NCI-H2196 (cell line): ENCODE measurements at regions not wholly inside any gene's neighbourhood (a gene's known extent, or its start where the extent isn't known, plus 50 kb on each side); places are given as distances from the start of the nearest gene placed in this dataset.

Source experiments
- DNase-seq: peaks from one replicate; lab custom pipeline; 2025; ENCODE audit not compliant: unreplicated experiment; lab: John Stamatoyannopoulos, UW

- DNase-seq, result no peak
Measured at GRCh38 chr4:180805101-180805500, 1438.1 kb upstream of the TENM3 start.

DNA sequence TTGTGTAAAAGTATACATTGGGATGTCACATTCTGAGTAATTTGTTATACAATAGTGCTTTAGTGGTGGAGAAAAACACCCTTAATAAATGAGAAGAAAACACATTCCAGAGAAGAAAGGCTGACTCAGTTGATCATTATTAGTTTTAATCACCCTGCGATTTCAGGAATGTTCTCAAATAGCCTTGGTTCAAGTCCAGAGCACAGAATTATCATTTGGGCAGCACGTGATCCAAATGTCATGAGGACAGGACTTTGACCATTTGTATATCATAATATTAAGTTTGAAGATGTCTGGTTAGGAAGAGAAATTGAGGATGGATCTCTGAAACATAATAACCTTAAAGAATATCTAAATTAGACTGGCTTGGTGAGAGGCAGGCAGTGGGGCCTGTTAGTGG, 1434.3 kb upstream of the TENM3 start:
- no peak for DNase-seq

GRCh38 chr4:180809439-180809838, 1433.8 kb upstream of the TENM3 start:
- no peak for DNase-seq

GRCh38 chr4:180810581-180810980, 1432.6 kb upstream of the TENM3 start:
- DNase-seq, result no peak

GRCh38 chr4:180811556-180811955, 1431.6 kb upstream of the TENM3 start:
- no peak for DNase-seq

- no peak for DNase-seq
Measured at GRCh38 chr4:180812783-180813182, 1430.4 kb upstream of the TENM3 start.

DNA sequence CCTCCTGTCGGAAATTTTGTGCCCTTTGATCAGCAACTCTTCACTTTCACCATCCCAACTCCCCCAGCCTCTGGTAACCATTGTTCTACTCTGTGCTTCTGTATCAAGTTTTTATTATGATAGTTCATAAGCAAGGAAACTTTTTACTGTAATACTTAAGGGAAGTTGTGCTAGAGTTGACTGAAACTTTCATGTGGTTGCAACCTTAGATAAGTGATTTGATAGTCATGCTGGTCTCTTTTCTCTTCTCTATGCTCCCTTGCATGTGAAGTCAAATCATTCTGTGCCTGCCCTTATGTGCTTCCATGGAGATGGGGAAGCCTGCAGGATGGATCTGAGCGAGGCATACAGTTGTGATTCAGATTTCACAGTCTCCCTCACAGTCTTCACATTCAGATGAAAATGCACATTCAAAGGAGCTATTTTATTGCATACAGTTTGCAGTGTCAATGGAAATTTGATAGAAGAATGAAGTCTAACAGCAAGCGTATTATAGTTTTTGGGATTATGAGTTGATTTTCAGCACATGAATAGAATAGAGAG, 1428.3 kb upstream of the TENM3 start:
- DNase-seq, result no peak

DNA sequence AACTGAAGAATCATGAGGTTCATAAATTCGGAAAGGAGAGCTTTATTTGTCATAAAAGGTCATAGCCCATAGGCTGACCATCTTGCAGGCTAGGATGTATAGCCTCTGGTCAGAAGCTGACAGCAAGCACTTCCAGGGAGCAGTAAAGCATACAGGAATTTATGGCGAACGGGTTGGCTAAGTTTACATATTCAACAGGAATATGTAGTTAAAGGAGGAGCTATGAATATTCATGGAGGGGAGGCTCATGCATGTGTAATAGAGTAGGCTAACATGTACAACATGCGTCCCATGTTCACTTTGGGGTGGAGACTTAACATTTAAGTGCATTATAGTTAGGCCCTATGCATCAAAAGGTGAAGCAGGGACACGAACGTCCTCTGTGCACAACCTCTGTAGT, 1425.7 kb upstream of the TENM3 start:
- no peak for DNase-seq

- no peak for DNase-seq
Measured at GRCh38 chr4:180823108-180823507, 1420.1 kb upstream of the TENM3 start.

- DNase-seq, result no peak
Measured at GRCh38 chr4:180827232-180828009, 1415.8 kb upstream of the TENM3 start.

DNA sequence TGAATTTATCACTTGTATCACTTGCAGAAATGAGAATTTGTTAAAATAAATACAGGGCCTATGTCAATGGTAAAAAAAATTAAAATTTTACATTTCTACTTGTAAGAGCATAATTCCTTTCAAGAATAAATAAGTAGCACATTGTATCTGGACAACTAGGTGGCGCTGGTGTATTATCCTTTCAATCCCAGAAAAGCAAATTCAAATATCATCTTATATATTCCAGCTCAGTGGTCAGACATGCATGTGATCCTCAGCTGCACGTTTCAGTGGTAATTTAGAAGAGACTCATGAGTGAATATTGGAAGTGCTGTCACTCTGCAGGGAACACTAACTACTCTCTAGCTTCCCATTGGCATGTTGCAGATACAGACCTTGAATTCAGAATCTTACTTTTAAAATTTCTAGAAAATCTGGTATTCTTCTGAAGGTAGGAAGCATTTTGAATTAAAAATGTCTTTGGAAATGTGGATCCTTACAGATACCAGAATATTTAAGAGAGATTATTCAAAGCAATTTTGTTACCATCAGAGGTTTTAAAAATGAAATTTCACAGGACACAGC, 1414.7 kb upstream of the TENM3 start:
- DNase-seq, result peak; percentile 5

DNA sequence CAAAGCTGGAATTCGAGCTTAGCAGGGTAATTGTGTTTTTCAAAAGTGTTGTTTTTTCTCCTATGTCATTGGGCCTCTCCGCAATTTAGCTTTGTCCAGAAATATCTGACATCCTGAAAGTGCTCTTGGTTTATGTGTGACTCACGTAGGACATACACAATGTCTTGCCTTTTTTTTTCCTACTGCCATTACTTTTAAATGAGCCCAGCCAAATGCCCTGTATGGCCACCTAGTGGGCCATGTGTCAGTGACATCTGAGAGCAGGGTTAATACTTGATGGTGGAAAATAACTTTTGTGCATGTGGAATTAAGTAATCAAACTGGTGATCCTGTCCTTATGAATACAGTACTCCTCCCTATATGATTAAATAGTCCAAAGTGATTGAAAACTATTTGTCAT, 1411.1 kb upstream of the TENM3 start:
- no peak for DNase-seq

DNA sequence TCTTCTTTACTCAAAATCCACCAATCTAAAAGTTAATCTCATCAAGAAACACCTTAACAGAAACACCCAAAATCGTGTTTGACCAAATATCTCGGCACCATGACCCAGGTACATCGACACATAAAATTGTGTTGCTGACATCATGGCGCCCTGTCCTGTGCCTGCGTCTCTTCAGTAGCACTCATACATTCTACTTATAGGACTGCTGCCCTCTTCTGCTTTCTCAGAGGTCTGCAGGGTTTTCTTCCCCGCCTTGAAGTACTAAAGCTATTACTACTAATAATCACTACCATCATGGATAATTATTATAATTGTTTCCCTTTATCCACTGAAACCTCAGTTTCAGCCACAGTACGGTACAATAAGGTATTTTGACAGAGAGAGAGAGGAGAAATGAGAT, 1403.1 kb upstream of the TENM3 start:
- no peak for DNase-seq

DNA sequence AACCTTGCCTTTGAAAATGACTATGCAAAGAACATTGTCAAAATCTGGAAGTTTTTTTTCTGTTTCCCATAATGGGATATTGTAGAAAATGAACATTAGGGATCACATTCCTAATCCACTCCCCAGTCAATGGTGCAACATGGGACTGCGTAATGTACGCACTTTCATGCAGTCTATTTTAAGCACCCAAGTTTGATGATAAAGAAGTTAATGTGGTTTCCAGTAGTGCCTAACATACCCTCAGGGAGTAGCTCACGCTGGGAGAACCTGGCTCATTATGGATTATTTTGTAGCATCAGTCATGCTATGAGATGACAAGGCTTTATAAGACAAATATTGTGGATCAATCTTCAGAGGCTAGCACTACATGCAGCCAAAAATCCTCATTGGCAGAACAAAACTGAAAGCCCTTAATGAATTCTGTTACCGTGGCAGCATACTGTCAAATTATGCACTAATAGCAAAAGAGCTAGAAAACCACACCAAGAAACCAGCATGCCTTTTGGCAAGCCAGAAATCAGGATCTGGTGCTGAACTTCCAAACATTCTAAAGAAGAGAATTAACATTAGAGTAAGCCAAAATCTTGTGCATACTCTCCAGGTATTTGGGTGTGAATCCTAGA, 1392.8 kb upstream of the TENM3 start:
- DNase-seq, result no peak

DNA sequence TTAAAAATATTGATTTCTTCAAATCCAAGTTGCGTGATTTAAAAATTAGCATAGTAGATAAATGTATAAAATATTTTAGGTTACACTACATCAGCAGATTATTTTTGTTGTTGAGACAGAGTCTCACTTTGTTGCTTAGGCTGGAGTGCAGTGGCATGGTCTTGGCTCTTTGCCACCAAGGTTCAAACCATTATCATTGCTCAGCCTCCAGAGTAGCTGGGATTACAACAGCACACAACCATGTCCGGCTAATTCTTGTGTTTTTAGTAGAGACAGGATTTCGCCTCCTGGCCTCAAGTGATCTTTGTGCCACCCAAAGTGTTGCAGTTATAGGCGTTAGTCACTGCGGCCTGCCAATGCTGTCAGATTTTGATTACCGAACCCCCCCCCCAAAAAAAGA, 1390.5 kb upstream of the TENM3 start:
- no peak for DNase-seq

DNA sequence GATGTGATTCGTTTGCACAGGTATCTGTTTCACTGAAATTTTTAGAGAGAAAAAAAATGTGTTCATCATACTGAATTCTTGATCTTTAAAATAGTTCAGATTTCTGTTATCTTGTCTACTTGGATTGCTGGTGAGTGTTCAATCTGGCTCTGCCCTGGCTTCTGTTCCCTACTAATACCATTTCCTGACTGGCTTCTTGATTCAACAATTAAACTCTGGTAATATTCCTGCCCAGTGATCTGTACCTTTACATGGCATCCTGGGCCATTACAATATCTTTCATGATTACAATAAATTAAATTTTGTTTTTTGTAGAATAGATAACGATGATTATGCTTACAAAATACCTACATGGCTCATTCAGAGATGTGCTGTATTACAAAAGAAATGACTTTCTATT, 1388.0 kb upstream of the TENM3 start:
- no peak for DNase-seq

DNA sequence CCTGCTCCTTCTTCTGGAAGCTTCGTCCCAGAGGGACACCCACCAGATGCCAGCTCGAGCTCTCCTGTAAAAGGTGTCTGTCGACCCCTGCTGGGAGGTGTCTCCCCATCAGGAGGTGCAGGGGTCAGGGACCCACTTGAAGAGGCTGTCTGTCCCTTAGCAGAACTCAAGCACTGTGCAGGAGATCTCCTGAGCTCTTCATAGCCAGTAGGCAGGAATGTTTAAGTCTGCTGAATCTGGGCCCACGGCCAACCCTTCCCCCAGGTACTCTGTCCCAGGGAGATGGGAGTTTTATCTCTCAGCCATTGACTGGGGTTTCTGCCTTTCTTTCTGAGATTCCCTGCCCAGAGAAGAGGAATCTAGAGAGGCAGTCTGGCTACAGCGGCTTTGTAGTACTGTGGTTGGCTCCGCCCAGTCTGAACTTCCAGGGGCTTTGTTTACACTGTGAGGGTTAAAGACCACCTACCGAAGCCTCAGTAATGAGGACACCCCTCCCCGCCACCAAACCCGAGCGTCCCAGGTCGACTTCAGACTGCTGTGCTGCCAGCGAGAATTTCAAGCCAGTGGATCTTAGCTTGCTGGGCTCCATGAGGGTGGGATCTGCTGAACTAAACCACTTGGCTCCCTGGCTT, 1383.0 kb upstream of the TENM3 start:
- no peak for DNase-seq

DNA sequence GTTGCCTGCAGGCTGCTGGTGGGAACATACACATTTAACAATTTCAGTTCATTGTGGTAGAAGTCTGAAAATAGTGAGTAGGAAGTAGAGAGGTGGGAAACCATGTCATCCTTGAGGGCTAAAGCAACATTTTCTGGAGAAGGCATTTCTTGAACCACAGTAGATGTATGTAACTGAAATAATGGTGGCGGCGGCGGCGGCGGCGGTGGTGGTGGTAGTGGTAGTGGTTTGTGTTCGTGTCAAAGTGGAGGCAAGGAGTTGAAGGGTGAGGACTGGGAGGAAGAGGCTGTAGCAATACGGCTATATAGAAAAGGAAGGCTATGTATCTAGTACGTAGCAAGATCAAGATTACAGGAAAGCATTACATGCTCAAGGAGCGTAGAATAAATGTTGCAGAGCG, 1381.6 kb upstream of the TENM3 start:
- no peak for DNase-seq

DNA sequence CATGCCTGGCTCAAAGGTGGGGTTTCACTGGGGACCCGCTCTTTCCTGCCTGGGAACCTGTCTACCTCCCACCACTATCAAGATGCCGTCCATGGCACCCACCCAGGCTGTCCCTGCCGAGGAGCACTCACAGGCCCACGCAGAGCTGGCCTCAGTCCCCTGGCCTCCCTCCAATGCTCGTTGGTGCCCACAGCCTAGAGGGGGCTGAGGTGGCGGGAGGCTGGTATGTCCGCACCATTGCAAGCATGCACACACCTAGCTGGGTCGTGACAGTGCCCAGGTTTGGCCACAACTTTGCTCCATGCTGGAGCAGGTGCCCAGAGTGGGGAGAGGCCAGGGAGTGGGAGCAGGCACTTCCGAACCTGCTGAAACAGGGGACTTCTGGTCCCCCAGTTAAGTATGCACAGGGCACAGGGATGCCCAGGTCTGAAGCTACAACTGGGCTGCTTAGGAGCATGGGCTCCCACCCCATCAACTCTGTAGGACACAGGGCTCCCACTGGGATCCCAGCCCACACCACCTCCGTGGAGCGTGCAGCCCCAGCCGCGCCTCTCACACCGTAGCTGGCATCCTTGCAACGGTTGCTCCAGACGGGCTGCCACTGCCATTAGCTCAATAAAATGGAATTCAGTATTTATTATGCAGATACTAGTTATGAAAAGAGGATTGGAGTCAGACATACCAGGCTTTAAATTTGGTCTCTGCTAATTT, 1376.1 kb upstream of the TENM3 start:
- no peak for DNase-seq

- DNase-seq, result no peak
Measured at GRCh38 chr4:180870623-180871022, 1372.6 kb upstream of the TENM3 start.

DNA sequence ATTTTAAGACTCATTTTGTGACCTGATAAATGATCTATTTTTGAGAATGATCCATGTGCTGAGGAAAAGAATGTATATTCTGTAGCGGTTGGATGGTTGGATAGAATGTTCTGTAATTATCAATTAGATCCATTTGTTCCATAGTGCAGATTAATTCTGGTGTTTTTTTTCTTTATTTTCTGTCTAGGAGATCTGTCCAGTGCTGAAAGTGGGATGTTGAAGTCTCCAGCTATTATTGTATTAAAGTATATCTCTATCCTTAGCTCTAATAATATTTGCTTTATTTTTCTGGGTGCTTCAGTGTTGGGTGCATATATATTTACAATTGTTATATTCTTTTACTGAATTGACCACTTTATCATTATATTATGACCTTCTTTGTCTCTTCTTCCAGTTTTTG, 1344.9 kb upstream of the TENM3 start:
- DNase-seq, result no peak
